OCI-LY7 (cell line): ENCODE measurements at regions not wholly inside any gene's neighbourhood (a gene's known extent, or its start where the extent isn't known, plus 50 kb on each side); places are given as distances from the start of the nearest gene placed in this dataset.

Experiments used
- BruUV-seq: library from RNA; stranded (reverse); fragments of 400-500 nt; replicated peaks from 2 replicates; lab custom pipeline; 2021; lab: Mats Ljungman, UMichigan
- CTCF ChIA-PET: fragments of 300-600 bp; sonication (Branson Sonifier 250); formaldehyde crosslinking; loops from one replicate; lab custom pipeline; 2022; ENCODE audit warnings: antibody characterized with exemption; ENCODE audit not compliant: unreplicated experiment; lab: Charles Lee
- POLR2A ChIA-PET: fragments of 300-600 bp; sonication (Branson Sonifier 250); formaldehyde crosslinking; loops from one replicate; lab custom pipeline; 2022; ENCODE audit warnings: antibody characterized with exemption; lab: Charles Lee
- DNase-seq: peaks from one replicate; pipeline ENCODE4 v3.0.0-alpha.2; 2015; ENCODE audit warnings: low spot score
- H2AFZ ChIP-seq: fragments of 200-600 bp; sonication (generic), shearing (Covaris generic); 2 replicates; pipeline ENCODE4 v1.6.1; 2014; ENCODE audit warnings: mild to moderate bottlenecking, antibody characterized with exemption, low read length, moderate library complexity
- H3K27ac ChIP-seq: fragments of 200-600 bp; sonication (generic); 2 replicates; pipeline ENCODE4 v1.5.1; 2014; ENCODE audit warnings: mixed run types, low read depth, mild to moderate bottlenecking, moderate library complexity, low read length, inconsistent platforms; ENCODE audit not compliant: poor library complexity, severe bottlenecking
- H3K36me3 ChIP-seq: fragments of 200-600 bp; sonication (generic); 2 replicates; pipeline ENCODE4 v1.6.1; 2014; ENCODE audit warnings: mild to moderate bottlenecking, antibody characterized with exemption, low read length, moderate library complexity, mixed read lengths; ENCODE audit not compliant: insufficient read depth
- H3K4me1 ChIP-seq: fragments of 200-600 bp; sonication (generic); 2 replicates; pipeline ENCODE4 v1.5.1; 2014; ENCODE audit warnings: mild to moderate bottlenecking, low read length; ENCODE audit not compliant: insufficient read depth, poor library complexity, severe bottlenecking
- H3K4me2 ChIP-seq: fragments of 200-600 bp; sonication (generic); 2 replicates; pipeline ENCODE4 v1.6.1; 2014; ENCODE audit warnings: mild to moderate bottlenecking, low read length
- H3K4me3 ChIP-seq: fragments of 200-600 bp; sonication (generic); 2 replicates; pipeline ENCODE4 v1.5.1; 2014; ENCODE audit warnings: mild to moderate bottlenecking, low read depth, low read length; ENCODE audit not compliant: poor library complexity, severe bottlenecking
- H3K79me2 ChIP-seq: fragments of 200-600 bp; sonication (generic); 2 replicates; pipeline ENCODE4 v1.6.1; 2016; ENCODE audit warnings: low read depth, mild to moderate bottlenecking, low read length, moderate library complexity, mixed read lengths; ENCODE audit not compliant: insufficient read depth
- H3K9me2 ChIP-seq: fragments of 200-600 bp; sonication (generic); 2 replicates; pipeline ENCODE4 v1.6.1; 2016; ENCODE audit warnings: mild to moderate bottlenecking, low read length, mixed read lengths; ENCODE audit not compliant: insufficient read depth
- H3K9me3 ChIP-seq: fragments of 200-600 bp; sonication (generic); 2 replicates; pipeline ENCODE4 v1.6.1; 2014; ENCODE audit warnings: mild to moderate bottlenecking, mixed run types, low read length, mixed read lengths
- H4K20me1 ChIP-seq: fragments of 200-600 bp; sonication (generic); 2 replicates; pipeline ENCODE4 v1.6.1; 2014; ENCODE audit warnings: mild to moderate bottlenecking, antibody characterized with exemption, low read length, moderate library complexity, mixed read lengths; ENCODE audit not compliant: insufficient read depth
- EZH2phosphoT487 ChIP-seq: fragments of 200-600 bp; sonication (generic); IDR thresholded peaks from 2 replicates; pipeline ENCODE4 v1.6.1; 2018; ENCODE audit warnings: low read depth, borderline replicate concordance, mild to moderate bottlenecking, mixed run types, antibody characterized with exemption, low read length, moderate library complexity, mixed read lengths
- intact Hi-C: fragments of 100-400 bp; cut with micrococcal nuclease; formaldehyde crosslinking; loops from one replicate; pipeline ENCODE4 v1.10.0; 2022; ENCODE audit not compliant: unreplicated experiment
- TF ChIP-seq, protein P1 (sequence below): fragments of 200-600 bp; sonication (generic); conservative IDR thresholded peaks from 2 replicates; pipeline ENCODE4 v1.5.1; 2014; ENCODE audit warnings: mild to moderate bottlenecking, antibody characterized with exemption, low read length, moderate library complexity, mixed read lengths

DNA sequence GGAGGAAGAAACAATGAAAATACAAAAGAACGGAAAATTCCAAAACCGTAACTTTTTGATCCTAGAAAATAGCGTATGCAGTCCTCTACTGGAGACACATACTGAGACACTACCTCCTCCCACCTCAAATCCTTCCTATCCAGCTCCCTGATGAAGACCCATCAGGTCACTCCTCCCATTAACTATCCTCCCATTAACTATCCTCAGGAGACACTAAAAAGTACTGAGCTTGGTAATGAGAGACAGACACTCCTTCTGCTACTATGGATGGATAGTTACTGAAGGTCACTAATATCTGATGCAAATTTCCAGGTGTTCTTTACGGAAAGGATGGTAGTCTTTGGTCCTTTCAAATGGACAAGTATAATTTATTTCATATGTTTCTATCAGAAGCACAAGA is 237.5 kb upstream of the BLID start:
- H4K20me1 ChIP-seq: no peaks in the 10 kb centered on the region
- no peak overlapping the region for H2AFZ ChIP-seq
- BruUV-seq: no TSS peak
- DNase-seq: no peak
- H3K27ac ChIP-seq: no peak overlapping the region
- TF ChIP-seq EZH2phosphoT487: no peak
- TF ChIP-seq, protein P1, sequence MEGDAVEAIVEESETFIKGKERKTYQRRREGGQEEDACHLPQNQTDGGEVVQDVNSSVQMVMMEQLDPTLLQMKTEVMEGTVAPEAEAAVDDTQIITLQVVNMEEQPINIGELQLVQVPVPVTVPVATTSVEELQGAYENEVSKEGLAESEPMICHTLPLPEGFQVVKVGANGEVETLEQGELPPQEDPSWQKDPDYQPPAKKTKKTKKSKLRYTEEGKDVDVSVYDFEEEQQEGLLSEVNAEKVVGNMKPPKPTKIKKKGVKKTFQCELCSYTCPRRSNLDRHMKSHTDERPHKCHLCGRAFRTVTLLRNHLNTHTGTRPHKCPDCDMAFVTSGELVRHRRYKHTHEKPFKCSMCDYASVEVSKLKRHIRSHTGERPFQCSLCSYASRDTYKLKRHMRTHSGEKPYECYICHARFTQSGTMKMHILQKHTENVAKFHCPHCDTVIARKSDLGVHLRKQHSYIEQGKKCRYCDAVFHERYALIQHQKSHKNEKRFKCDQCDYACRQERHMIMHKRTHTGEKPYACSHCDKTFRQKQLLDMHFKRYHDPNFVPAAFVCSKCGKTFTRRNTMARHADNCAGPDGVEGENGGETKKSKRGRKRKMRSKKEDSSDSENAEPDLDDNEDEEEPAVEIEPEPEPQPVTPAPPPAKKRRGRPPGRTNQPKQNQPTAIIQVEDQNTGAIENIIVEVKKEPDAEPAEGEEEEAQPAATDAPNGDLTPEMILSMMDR: no peak
- H3K36me3 ChIP-seq: no peaks in the 10 kb centered on the region
- ChIA-PET CTCF (no interaction called here), POLR2A (no interaction called here)
- no peaks in the 10 kb centered on the region for H3K4me1 ChIP-seq
- H3K79me2 ChIP-seq: no peaks in the 10 kb centered on the region
- H3K9me3 ChIP-seq: no peaks in the 10 kb centered on the region
- intact Hi-C loops: loop anchor here (10.0 kb wide), 1 partner anchor 1901 kb away; the partner anchor contains the start of gene OR8G5
- H3K9me2 ChIP-seq: no peaks in the 10 kb centered on the region
- H3K4me2 ChIP-seq: no peak overlapping the region
- H3K4me3 ChIP-seq: no peak overlapping the region

GRCh38 chr11:122348659-122349409 is 232.8 kb upstream of the BLID start:
- H3K36me3 ChIP-seq: no peaks in the 10 kb centered on the region
- DNase-seq: no peak
- H3K79me2 ChIP-seq: no peaks in the 10 kb centered on the region
- H3K9me3 ChIP-seq: no peaks in the 10 kb centered on the region
- H3K4me1 ChIP-seq: no peaks in the 10 kb centered on the region
- no peaks in the 10 kb centered on the region for H4K20me1 ChIP-seq
- no peak overlapping the region for H3K4me3 ChIP-seq
- H3K9me2 ChIP-seq: no peaks in the 10 kb centered on the region
- intact Hi-C loops: no loop called here
- no peak for TF ChIP-seq EZH2phosphoT487
- TF ChIP-seq, protein P1: no peak
- ChIA-PET CTCF (no interaction called here), POLR2A (no interaction called here)
- no peak overlapping the region for H3K4me2 ChIP-seq
- no peak overlapping the region for H3K27ac ChIP-seq
- no peak overlapping the region for H2AFZ ChIP-seq
- BruUV-seq: no TSS peak

GRCh38 chr11:122346006-122346405 is 230.0 kb upstream of the BLID start:
- DNase-seq: no peak
- no peaks in the 10 kb centered on the region for H4K20me1 ChIP-seq
- CTCF ChIA-PET: no interaction called here
- TF ChIP-seq EZH2phosphoT487: no peak
- TF ChIP-seq, protein P1: no peak
- no peak overlapping the region for H3K4me2 ChIP-seq
- no peaks in the 10 kb centered on the region for H3K79me2 ChIP-seq
- H2AFZ ChIP-seq: no peak overlapping the region
- no peaks in the 10 kb centered on the region for H3K9me2 ChIP-seq
- H3K36me3 ChIP-seq: no peaks in the 10 kb centered on the region
- no peaks in the 10 kb centered on the region for H3K9me3 ChIP-seq
- H3K4me1 ChIP-seq: no peaks in the 10 kb centered on the region
- intact Hi-C loops: no loop called here
- H3K4me3 ChIP-seq: no peak overlapping the region
- H3K27ac ChIP-seq: no peak overlapping the region
- POLR2A ChIA-PET: no interaction called here
- no TSS peak for BruUV-seq
